T47D (cell line): ENCODE measurements at regions not wholly inside any gene's neighbourhood (a gene's known extent, or its start where the extent isn't known, plus 50 kb on each side); places are given as distances from the start of the nearest gene placed in this dataset.

Source experiments
- DNase-seq, 2 experiments: peaks; one replicate each; pipeline versions ENCODE4 v3.0.0 to v3.0.0-alpha.2; 2011 to 2012; ENCODE audit warnings: low read depth in 1 of 2, low spot score in 1 of 2
- JUND ChIP-seq: IDR thresholded peaks from 2 replicates; pipeline ENCODE4 v1.6.1; 2012; ENCODE audit warnings: low read depth
- in situ Hi-C: cut with HindIII; loops from 2 replicates; pipeline ENCODE4 v1.10.0; 2016; ENCODE audit warnings: low sequenced_read_pairs, low pct_unique_long_range_greater_than_20kb

- no peak for DNase-seq
- no peak for TF ChIP-seq JUND
- in situ Hi-C loops = no loop called here
These were observed 59.6 kb upstream of the CDH13 start for GRCh38 chr16:82567175-82567574.

- TF ChIP-seq JUND = no peak
- in situ Hi-C loops = no loop called here
- no peak for DNase-seq
These were observed 63.4 kb upstream of the CDH13 start for GRCh38 chr16:82563401-82563800.

GRCh38 chr16:82562183-82562683 lies 64.5 kb upstream of the CDH13 start:
- TF ChIP-seq JUND = no peak
- in situ Hi-C loops = no loop called here
- DNase-seq = no peak

GRCh38 chr16:82560805-82561325 lies 65.9 kb upstream of the CDH13 start:
- no peak for TF ChIP-seq JUND
- in situ Hi-C loops = no loop called here
- no peak for DNase-seq

GRCh38 chr16:82544378-82545160 lies 82.2 kb upstream of the CDH13 start:
- TF ChIP-seq JUND = no peak
- in situ Hi-C loops = no loop called here
- no peak for DNase-seq

GRCh38 chr16:82542714-82543113 lies 84.1 kb upstream of the CDH13 start:
- no peak for TF ChIP-seq JUND
- in situ Hi-C loops = no loop called here
- DNase-seq = peak in 1 of 2 experiments; percentile 36

GRCh38 chr16:82541103-82541502 lies 85.7 kb upstream of the CDH13 start:
- in situ Hi-C loops = no loop called here
- TF ChIP-seq JUND = no peak
- no peak for DNase-seq

- no peak for TF ChIP-seq JUND
- DNase-seq = no peak
- in situ Hi-C loops = no loop called here
These were observed 91.0 kb upstream of the CDH13 start for GRCh38 chr16:82535764-82536163.

GRCh38 chr16:82535262-82535661 lies 91.5 kb upstream of the CDH13 start:
- TF ChIP-seq JUND = no peak
- DNase-seq = no peak
- in situ Hi-C loops = no loop called here

GRCh38 chr16:82533189-82533588 lies 93.6 kb upstream of the CDH13 start:
- in situ Hi-C loops = no loop called here
- TF ChIP-seq JUND = no peak
- no peak for DNase-seq

- TF ChIP-seq JUND = no peak
- in situ Hi-C loops = no loop called here
These were observed 95.9 kb upstream of the CDH13 start for GRCh38 chr16:82530883-82531282.

GRCh38 chr16:82527101-82527500 lies 99.7 kb upstream of the CDH13 start:
- no peak for TF ChIP-seq JUND
- in situ Hi-C loops = no loop called here
- no peak for DNase-seq

More at GRCh38 chr16:82530883-82531282, 95.9 kb upstream of the CDH13 start:
- DNase-seq = no peak

GRCh38 chr16:82524976-82525375 lies 101.8 kb upstream of the CDH13 start:
- in situ Hi-C loops = no loop called here
- no peak for TF ChIP-seq JUND
- DNase-seq = no peak
